Stomach (tissue), 8 donors: ENCODE measurements at regions not wholly inside any gene's neighbourhood (a gene's known extent, or its start where the extent isn't known, plus 50 kb on each side); places are given as distances from the start of the nearest gene placed in this dataset.

Experiments used
- DNase-seq, 2 donors: peaks; one replicate each; pipeline versions ENCODE4 v3.0.0 to v3.0.0-alpha.2; 2013 to 2019
- H3K27ac ChIP-seq, 5 donors: fragments of 200-600 bp in 4 of 5; sonication (generic) in 4 of 5; one replicate each; pipeline ENCODE4 v1.5.1; 2013 to 2019; ENCODE audit warnings: mild to moderate bottlenecking in 1 of 5, moderate library complexity in 1 of 5
- H3K27me3 ChIP-seq, 3 donors: fragments of 200-600 bp; sonication (generic); one replicate each; pipeline ENCODE4 v1.5.1; 2017 to 2019; ENCODE audit warnings: mixed run types in 1 of 3
- H3K36me3 ChIP-seq, 4 donors: fragments of 200-600 bp; sonication (generic); 1 replicate in 3 of 4; 2 replicates in 1 of 4; pipeline ENCODE4 v1.5.1; 2016 to 2019
- H3K4me1 ChIP-seq, 4 donors: fragments of 200-600 bp; sonication (generic); one replicate each; pipeline ENCODE4 v1.5.1; 2016 to 2019
- H3K4me3 ChIP-seq, 4 donors: fragments of 200-600 bp; sonication (generic) in 3 of 4; one replicate each; pipeline ENCODE4 v1.5.1; 2016 to 2019; ENCODE audit warnings: mild to moderate bottlenecking in 1 of 4
- H3K9me3 ChIP-seq, 4 donors: fragments of 200-600 bp; sonication (generic); one replicate each; pipeline ENCODE4 v1.5.1; 2016 to 2019
- CTCF ChIP-seq, 7 experiments: fragments of 450-650 bp in 4 of 7; fragments of 200-600 bp in 3 of 7; sonication (generic) in 3 of 7; IDR thresholded peaks; one replicate each; pipeline ENCODE4 v1.5.1; 2016 to 2019; ENCODE audit warnings: antibody characterized with exemption in 7 of 7, control low read depth in 2 of 7, mild to moderate bottlenecking in 1 of 7
- EP300 ChIP-seq: sonication (generic); formaldehyde crosslinking; IDR thresholded peaks from one replicate; pipeline ENCODE4 v1.6.1; 2017; ENCODE audit warnings: antibody characterized with exemption
- POLR2A ChIP-seq, 4 donors: fragments of 450-650 bp; IDR thresholded peaks; one replicate each; pipeline ENCODE4 v1.6.1; 2016; ENCODE audit warnings: antibody characterized with exemption in 4 of 4, control low read depth in 2 of 4, mild to moderate bottlenecking in 1 of 4, moderate library complexity in 1 of 4
- POLR2AphosphoS5 ChIP-seq, 3 donors: sonication (generic); formaldehyde crosslinking; IDR thresholded peaks; one replicate each; pipeline ENCODE4 v1.6.1; 2016; ENCODE audit warnings: antibody characterized with exemption in 3 of 3
- WGBS, 5 donors: extraction: QIAGEN DNeasy Blood & Tissue Kit in 3 of 5; methylation state at CpG; one replicate each; pipeline versions ENCODE4 v1.1.5 to v1.1.7; 2013 to 2018; 5-methylcytosine and 5-hydroxymethylcytosine counted together
- intact Hi-C: fragments of 100-400 bp; cut with DNase I; formaldehyde crosslinking; loops from one replicate; pipeline ENCODE4 v1.15.1; 2023; ENCODE audit warnings: low total_unique reads
- donor health status: healthy with polysubstance abuse.
- donor health status: Bipolar disorder and iron deficiency.
- donor health status: healthy.

GRCh38 chr1:234730770-234731568 is 121.0 kb upstream of the IRF2BP2 start:
- Histone ChIP-seq H3K27ac (peak overlapping the region in 1 of 5 donors; percentile 8), H3K9me3 (no peaks in the 10 kb centered on the region), H3K4me3 (no peak overlapping the region), H3K36me3 (no peaks in the 10 kb centered on the region), H3K4me1 (peaks cover 21 to 62% (median 38%) of the 10 kb centered on the region in 4 donors), H3K27me3 (no peaks in the 10 kb centered on the region)
- intact Hi-C loops: no loop called here
- no peak for DNase-seq
- TF ChIP-seq CTCF (IDR thresholded peaks at IDR 0.05) (no peak), POLR2A (IDR thresholded peaks at IDR 0.05) (no peak)
- WGBS, 5 donors: 69 to 76% (median 71%) methylated on average over 6 of the region's 6 CpGs

DNA sequence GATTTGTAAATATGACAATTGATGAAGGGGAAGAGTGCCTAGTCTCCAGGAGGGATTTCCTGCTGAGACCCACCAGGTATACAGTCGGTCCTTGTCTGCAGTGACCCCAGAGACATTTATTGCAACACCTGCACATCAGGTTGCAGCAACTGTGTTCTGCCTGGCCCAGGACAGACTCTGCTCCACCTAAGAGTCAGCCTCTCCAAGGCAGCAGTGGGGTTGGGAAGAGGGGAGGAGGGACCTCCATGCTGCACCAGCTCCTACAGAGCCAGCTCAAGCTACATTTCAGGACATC is 120.4 kb upstream of the IRF2BP2 start:
- intact Hi-C loops: no loop called here
- Histone ChIP-seq H3K4me3 (no peak overlapping the region), H3K27ac (peak overlapping the region in 1 of 5 donors; percentile 8), H3K9me3 (no peaks in the 10 kb centered on the region), H3K27me3 (no peaks in the 10 kb centered on the region), H3K36me3 (no peaks in the 10 kb centered on the region), H3K4me1 (peaks cover 27 to 67% (median 43%) of the 10 kb centered on the region in 4 donors)
- TF ChIP-seq POLR2A (IDR thresholded peaks at IDR 0.05): no peak
- no peak for TF ChIP-seq CTCF (IDR thresholded peaks at IDR 0.05)
- TF ChIP-seq POLR2AphosphoS5 (IDR thresholded peaks at IDR 0.05): no peak
- no peak for TF ChIP-seq EP300
- 84 to 100% (median 90%) methylated on average over 1 of the region's 1 CpG for WGBS, 5 donors
- no peak for DNase-seq

DNA sequence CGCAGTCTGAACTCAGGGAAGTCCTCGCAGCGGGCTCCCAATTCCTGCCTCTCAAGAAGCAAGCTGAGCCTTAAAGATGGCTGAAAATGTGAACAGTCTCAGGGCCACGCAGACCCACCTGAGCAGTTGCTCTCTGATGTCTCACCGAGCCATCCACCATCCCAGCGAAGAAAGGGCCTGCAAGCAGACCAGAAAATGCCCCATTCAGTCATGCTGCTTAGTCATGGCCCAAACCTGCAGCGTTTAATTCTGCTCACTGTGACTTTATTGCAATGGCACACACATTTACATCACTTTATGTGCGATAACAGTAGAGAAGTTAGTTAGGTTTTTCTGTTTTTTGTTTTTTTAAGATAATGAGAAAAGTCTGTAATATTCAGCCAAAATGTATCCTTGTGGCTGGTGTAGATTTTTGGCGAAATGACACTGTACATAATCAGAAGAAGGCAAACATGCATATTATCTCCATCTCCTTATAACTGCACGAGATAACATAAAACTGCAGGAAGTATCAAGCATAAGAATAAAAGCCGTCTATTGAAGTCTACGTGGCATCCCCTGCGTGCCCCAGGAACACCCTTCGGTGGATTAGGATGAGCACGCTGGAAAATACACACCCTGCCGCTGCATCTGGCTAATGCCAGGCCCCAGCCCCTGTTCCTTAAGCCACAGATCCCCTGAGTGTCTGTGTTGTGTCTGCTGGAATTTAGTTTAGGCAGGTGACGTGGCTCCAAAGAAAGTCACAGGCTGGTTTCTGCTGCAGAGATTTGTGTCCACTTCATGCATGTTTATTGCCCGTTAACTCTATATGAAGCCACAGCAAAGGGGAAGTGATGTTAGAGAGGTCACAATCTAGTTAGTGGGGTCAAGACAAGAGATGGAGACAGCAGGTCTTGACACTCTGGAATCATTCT is 119.8 kb upstream of the IRF2BP2 start:
- intact Hi-C loops: loop anchor here (10.0 kb wide), 1 partner anchor 115 kb away; the partner anchor contains the start of gene IRF2BP2
- Histone ChIP-seq H3K4me3 (no peak overlapping the region), H3K9me3 (no peaks in the 10 kb centered on the region), H3K27me3 (no peaks in the 10 kb centered on the region), H3K4me1 (peaks cover 33 to 73% (median 49%) of the 10 kb centered on the region in 4 donors), H3K27ac (peak overlapping the region in 1 of 5 donors; percentile 18), H3K36me3 (no peaks in the 10 kb centered on the region)
- no peak for TF ChIP-seq EP300
- TF ChIP-seq POLR2AphosphoS5 (IDR thresholded peaks at IDR 0.05): no peak
- TF ChIP-seq POLR2A (IDR thresholded peaks at IDR 0.05): no peak
- no peak for TF ChIP-seq CTCF (IDR thresholded peaks at IDR 0.05)
- WGBS, 5 donors: 60 to 74% (median 71%) methylated on average over 18 of the region's 18 CpGs
- no peak for DNase-seq

GRCh38 chr1:234728740-234729139 is 118.8 kb upstream of the IRF2BP2 start:
- 89 to 94% (median 93%) methylated on average over 12 of the region's 12 CpGs for WGBS, 5 donors
- no peaks in the 10 kb centered on the region for H3K9me3 ChIP-seq
- no peaks in the 10 kb centered on the region for H3K27me3 ChIP-seq
- DNase-seq: no peak
- no peaks in the 10 kb centered on the region for H3K36me3 ChIP-seq
- H3K4me3 ChIP-seq: no peak overlapping the region
- TF ChIP-seq POLR2AphosphoS5 (IDR thresholded peaks at IDR 0.05) (no peak), POLR2A (IDR thresholded peaks at IDR 0.05) (no peak), CTCF (IDR thresholded peaks at IDR 0.05) (no peak), EP300 (no peak)
- peak overlapping the region in 4 of 5 donors; percentile 26 to 99 (median 98) for H3K27ac ChIP-seq
- intact Hi-C loops: loop anchor here (10.0 kb wide), 1 partner anchor 114 kb away; the partner anchor contains the start of gene IRF2BP2
- H3K4me1 ChIP-seq: peaks cover 37 to 83% (median 55%) of the 10 kb centered on the region in 4 donors
